MCF 10A (cell line): ENCODE measurements at regions not wholly inside any gene's neighbourhood (a gene's known extent, or its start where the extent isn't known, plus 50 kb on each side); places are given as distances from the start of the nearest gene placed in this dataset.

Source experiments
- BruUV-seq: library from RNA; stranded (reverse); fragments of 400-500 nt; replicated peaks from 2 replicates; lab custom pipeline; 2021; lab: Mats Ljungman, UMichigan
- CTCF ChIA-PET: fragments of 300-600 bp; sonication (Branson Sonifier 250); formaldehyde crosslinking; extraction: SDS; loops from one replicate; lab custom pipeline; 2021; ENCODE audit warnings: antibody characterized with exemption, inconsistent platforms; lab: Yijun Ruan, JAX
- POLR2A ChIA-PET: fragments of 300-600, 350-650 bp; sonication (Branson Sonifier 250); formaldehyde crosslinking; extraction: SDS; loops from one replicate; lab custom pipeline; 2020; ENCODE audit warnings: antibody characterized with exemption, inconsistent platforms; lab: Yijun Ruan, JAX
- DNase-seq: peaks from one replicate; pipeline ENCODE4 v3.0.0-alpha.2; 2018; ENCODE audit not compliant: unreplicated experiment
- H3K27ac Mint-ChIP-seq: one replicate; pipeline ENCODE4 v1.8.0; 2022; ENCODE audit warnings: mild to moderate bottlenecking, low read depth, mixed read lengths; ENCODE audit not compliant: unreplicated experiment
- H3K27me3 Mint-ChIP-seq: one replicate; pipeline ENCODE4 v1.8.0; 2022; ENCODE audit warnings: mixed read lengths; ENCODE audit not compliant: insufficient read depth, unreplicated experiment
- H3K36me3 Mint-ChIP-seq: one replicate; pipeline ENCODE4 v1.8.0; 2022; ENCODE audit warnings: mild to moderate bottlenecking, moderate library complexity, mixed read lengths; ENCODE audit not compliant: insufficient read depth, unreplicated experiment
- H3K4me1 Mint-ChIP-seq: one replicate; pipeline ENCODE4 v1.8.0; 2022; ENCODE audit warnings: mixed read lengths; ENCODE audit not compliant: insufficient read depth, unreplicated experiment
- H3K4me3 Mint-ChIP-seq: one replicate; pipeline ENCODE4 v1.8.0; 2022; ENCODE audit warnings: mild to moderate bottlenecking, moderate library complexity, mixed read lengths; ENCODE audit not compliant: unreplicated experiment
- H3K9me3 Mint-ChIP-seq: one replicate; pipeline ENCODE4 v1.8.0; 2022; ENCODE audit warnings: mixed read lengths; ENCODE audit not compliant: unreplicated experiment
- intact Hi-C: fragments of 100-400 bp; cut with micrococcal nuclease; formaldehyde crosslinking; loops from 2 replicates; pipeline ENCODE4 v1.14.1; 2022
- TF ChIP-seq, protein P1 (sequence below): fragments of 200-600 bp; IDR thresholded peaks from one replicate; pipeline ENCODE4 v1.8.0; 2022; ENCODE audit warnings: antibody characterized with exemption, mild to moderate bottlenecking; ENCODE audit not compliant: unreplicated experiment

DNA sequence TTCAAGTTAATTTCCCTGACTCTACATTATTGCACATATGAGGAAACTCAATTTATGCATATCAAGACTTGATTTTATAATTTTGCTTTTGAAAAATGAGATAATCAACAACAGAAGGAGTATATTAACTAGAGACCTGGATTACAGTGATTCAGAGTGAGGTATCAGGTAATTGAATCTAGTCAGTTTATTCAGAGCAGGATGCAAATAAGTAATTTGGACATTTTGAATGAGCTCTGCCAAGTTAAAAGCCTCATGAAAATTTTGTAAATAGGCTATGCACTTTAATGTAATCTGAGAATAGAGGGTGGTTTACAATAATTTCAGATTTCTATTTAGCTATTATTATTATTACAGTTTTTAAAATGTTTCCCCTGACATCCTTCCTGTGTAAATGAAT is 203.7 kb upstream of the EMCN start:
- DNase-seq = no peak
- intact Hi-C loops = no loop called here
- no peaks in the 10 kb centered on the region for H3K27me3 Mint-ChIP-seq
- H3K9me3 Mint-ChIP-seq = no peaks in the 10 kb centered on the region
- BruUV-seq = no TSS peak
- H3K27ac Mint-ChIP-seq = no peak overlapping the region
- ChIA-PET POLR2A (no interaction called here), CTCF (no interaction called here)
- H3K4me1 Mint-ChIP-seq = no peaks in the 10 kb centered on the region
- H3K36me3 Mint-ChIP-seq = no peaks in the 10 kb centered on the region
- H3K4me3 Mint-ChIP-seq = no peak overlapping the region
- TF ChIP-seq, protein P1, sequence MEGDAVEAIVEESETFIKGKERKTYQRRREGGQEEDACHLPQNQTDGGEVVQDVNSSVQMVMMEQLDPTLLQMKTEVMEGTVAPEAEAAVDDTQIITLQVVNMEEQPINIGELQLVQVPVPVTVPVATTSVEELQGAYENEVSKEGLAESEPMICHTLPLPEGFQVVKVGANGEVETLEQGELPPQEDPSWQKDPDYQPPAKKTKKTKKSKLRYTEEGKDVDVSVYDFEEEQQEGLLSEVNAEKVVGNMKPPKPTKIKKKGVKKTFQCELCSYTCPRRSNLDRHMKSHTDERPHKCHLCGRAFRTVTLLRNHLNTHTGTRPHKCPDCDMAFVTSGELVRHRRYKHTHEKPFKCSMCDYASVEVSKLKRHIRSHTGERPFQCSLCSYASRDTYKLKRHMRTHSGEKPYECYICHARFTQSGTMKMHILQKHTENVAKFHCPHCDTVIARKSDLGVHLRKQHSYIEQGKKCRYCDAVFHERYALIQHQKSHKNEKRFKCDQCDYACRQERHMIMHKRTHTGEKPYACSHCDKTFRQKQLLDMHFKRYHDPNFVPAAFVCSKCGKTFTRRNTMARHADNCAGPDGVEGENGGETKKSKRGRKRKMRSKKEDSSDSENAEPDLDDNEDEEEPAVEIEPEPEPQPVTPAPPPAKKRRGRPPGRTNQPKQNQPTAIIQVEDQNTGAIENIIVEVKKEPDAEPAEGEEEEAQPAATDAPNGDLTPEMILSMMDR = no peak

- Mint-ChIP-seq H3K36me3 (no peaks in the 10 kb centered on the region), H3K9me3 (no peaks in the 10 kb centered on the region), H3K4me3 (no peak overlapping the region), H3K27me3 (no peaks in the 10 kb centered on the region), H3K27ac (no peak overlapping the region), H3K4me1 (no peaks in the 10 kb centered on the region)
- intact Hi-C loops = no loop called here
- DNase-seq = no peak
- POLR2A ChIA-PET = no interaction called here
- CTCF ChIA-PET = no interaction called here
- TF ChIP-seq, protein P1 = no peak
- no TSS peak for BruUV-seq
These were observed 203.3 kb upstream of the EMCN start for GRCh38 chr4:100721077-100721476.

DNA sequence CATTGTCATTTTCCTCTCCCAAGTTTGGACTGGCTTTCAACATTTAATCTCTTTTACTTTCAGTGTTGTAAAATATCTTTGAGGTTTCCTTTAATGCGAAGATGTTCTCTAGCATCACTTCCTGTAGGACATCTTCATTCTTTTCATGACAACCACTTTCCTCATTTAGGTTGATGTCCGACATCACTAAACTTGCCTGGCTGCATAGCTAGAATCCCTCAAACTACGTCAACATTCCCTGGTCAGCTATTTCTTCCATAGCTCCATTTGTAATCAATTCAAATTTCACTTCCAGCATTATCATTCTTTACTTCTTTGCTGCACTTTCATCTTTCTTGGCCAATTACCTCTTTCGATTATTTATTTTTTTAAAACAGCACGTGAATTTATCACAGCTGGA is 198.6 kb upstream of the EMCN start:
- no peaks in the 10 kb centered on the region for H3K9me3 Mint-ChIP-seq
- no TSS peak for BruUV-seq
- no peaks in the 10 kb centered on the region for H3K27me3 Mint-ChIP-seq
- ChIA-PET POLR2A (interaction anchor here (0.7 to 1.5 kb wide), 2 partner anchors 13 to 24 kb away, joined by 3 to 8 read pairs; no protein-coding TSS in a partner anchor), CTCF (interaction anchor here (0.7 to 0.9 kb wide), 2 partner anchors 16 to 22 kb away, joined by 3 to 5 read pairs; no protein-coding TSS in a partner anchor)
- no peak overlapping the region for H3K27ac Mint-ChIP-seq
- intact Hi-C loops = no loop called here
- TF ChIP-seq, protein P1 = no peak
- H3K4me3 Mint-ChIP-seq = no peak overlapping the region
- H3K36me3 Mint-ChIP-seq = no peaks in the 10 kb centered on the region
- H3K4me1 Mint-ChIP-seq = no peaks in the 10 kb centered on the region
- no peak for DNase-seq

DNA sequence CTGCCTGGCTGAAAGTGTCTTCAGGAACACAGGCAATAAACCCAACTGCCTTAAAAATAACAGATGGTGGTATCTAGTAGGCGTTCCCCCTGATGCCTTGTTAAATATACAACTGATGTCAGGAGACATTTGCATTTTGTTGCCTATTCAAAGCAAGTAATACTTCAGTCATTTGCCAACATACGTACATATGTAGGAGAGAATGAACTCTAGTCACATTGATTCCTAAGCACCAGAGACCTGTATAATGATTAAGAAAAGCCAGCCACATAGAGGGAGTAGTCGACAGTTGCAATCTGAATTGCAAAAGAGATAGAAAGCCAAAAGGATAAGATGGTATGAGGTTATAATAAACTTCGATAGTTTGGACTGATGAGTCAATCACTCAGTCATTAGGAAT is 191.0 kb upstream of the EMCN start:
- no TSS peak for BruUV-seq
- ChIA-PET CTCF (no interaction called here), POLR2A (no interaction called here)
- Mint-ChIP-seq H3K27me3 (no peaks in the 10 kb centered on the region), H3K4me1 (peaks cover 11% of the 10 kb centered on the region), H3K4me3 (no peak overlapping the region), H3K36me3 (no peaks in the 10 kb centered on the region), H3K27ac (no peak overlapping the region), H3K9me3 (no peaks in the 10 kb centered on the region)
- intact Hi-C loops = no loop called here
- TF ChIP-seq, protein P1 = no peak
- no peak for DNase-seq
